HG02678 (cell line): ENCODE measurements at regions not wholly inside any gene's neighbourhood (a gene's known extent, or its start where the extent isn't known, plus 50 kb on each side); places are given as distances from the start of the nearest gene placed in this dataset.
"Not testable (repeated sequence)": the region's sequence is repeated elsewhere in the genome, so short reads cannot be mapped to it uniquely, and the experiment has no call there.

Experiments used
- ATAC-seq: cut with Tn5 transposase; IDR thresholded peaks from one replicate; pipeline ENCODE4 v1.9.1; 2021; ENCODE audit warnings: mild to moderate bottlenecking, moderate library complexity; ENCODE audit not compliant: unreplicated experiment

DNA sequence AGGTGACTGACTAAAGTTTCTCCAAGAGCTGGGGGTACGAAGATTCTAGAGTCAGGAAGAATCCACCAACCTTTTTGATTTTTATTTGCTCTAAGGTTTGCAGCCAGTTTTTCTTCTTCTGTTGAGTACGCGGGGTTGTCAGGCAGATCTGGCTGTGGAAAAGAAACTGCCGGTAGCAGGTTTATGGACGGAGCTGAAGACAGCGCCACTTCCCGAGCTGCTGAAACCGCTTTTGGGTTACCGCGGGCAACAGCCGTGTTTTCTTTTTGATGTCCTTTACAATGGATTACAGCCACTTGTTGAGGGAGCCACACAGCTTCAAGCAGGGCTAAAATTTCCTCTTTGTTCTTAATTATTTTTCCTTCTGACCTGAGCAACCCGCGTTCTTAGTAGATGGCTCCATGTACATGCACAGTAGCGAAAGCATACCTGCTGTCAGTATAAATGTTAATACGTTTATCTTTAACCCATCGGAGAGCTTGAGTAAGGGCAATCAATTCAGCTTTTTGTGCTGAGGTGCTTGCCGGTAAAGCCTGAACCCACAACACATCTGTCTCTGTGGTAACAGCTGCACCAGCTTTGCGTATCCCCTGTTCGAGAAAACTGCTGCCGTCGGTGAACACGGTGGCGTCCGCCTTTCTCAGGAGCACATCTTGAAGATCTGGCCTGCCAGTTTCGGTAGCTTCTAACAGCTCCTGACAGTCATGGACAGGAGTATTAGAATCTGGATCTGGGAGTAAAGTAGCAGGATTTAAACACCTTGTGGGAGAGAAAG, 674.3 kb downstream of the TMEM121 start:
- no peak for ATAC-seq

DNA sequence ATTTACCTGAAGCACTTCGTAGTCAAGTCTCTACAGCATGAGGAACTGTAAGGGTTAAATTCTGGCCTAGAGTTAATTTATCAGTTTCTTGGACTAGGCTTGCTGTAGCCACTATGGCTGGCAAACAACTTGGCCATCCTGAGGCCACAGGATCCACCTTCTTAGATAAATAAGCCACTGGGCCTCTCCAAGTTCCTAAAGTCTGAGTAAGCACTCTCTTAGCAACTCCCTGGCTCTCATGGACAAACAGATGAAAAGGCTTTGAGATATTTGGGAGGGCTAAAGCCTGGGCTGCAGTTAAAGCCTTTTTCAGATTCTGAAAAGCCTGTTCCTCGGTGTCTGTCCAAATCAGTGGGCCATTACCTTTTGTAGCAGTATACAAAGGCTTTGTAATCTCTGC, 675.0 kb downstream of the TMEM121 start:
- no peak for ATAC-seq

DNA sequence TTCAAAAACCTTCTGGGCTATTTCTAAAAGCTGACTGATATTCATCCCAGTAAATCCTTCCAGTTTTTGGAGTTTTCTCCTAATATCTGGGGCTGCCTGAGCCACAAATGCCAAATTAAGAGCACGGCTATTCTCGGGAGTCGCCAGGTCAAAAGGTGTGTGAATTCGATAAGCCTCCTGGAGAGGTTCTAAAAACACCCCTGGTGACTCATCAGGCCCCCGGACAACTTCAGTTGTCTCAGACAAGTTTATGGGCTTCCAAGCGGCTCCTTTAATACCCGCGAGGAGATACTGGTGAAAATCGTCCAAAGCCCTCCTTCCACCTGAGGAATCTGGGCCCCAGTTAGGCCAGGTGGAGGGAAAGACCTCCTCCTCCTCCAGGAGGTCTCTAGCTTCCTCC, 677.1 kb downstream of the TMEM121 start:
- ATAC-seq, result no peak

DNA sequence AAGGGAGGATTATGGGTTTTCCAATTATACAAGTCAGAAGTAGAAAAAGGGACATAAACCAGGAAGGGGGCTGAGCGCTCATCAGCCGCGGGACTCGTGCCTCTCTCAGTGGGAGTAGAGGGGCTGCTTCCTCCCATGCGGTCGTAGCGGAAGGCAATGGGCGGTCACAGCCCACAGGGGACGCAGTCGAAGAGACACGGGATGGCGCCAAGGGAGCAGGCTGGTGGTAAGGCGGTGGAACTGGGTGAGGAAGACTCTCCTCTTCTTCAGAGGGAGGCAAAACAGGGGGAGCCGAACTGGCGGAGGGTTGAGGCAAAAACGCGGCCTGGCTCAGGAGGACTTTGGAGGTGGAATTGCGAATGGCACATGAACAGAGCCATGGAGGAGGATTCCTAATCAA, 677.7 kb downstream of the TMEM121 start:
- no peak for ATAC-seq

DNA sequence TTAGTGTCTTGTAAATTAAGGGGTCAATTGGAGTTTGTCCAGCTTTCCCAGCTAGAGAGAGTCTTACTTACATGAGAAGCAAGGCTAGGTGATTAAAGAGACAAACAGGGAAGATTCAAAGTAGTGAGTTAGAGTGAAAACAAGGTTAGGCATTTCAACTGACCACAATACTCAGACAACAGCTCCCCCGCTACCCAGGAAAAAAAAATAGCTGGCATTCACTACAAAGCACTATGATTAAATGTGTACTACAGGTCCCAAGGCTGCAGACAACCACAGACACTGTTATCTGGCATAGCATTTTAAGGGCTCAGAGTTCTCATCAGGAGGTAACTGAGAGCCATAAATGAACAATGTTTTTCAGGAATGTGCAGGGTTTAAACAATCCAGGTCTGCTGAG, 680.9 kb downstream of the TMEM121 start:
- ATAC-seq, result no peak

DNA sequence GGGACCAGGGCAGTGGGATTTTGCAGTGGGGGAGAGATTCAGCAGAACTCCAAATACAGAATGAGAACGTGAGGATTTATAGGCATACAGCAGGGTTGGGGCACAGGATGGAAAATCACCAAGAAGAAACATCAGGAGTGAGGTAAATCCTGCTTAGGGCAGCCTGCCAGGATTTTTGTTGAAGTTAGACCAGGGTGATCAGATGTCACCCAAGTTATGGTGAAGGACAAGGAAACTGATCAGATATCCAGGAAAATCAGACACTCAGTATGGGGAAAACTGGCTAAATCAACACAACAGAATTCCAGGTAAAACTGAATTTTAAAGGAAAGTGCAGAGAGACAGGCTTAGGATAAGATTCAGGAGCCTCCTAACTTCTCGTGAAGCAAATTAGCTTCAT, 682.4 kb downstream of the TMEM121 start:
- no peak for ATAC-seq

DNA sequence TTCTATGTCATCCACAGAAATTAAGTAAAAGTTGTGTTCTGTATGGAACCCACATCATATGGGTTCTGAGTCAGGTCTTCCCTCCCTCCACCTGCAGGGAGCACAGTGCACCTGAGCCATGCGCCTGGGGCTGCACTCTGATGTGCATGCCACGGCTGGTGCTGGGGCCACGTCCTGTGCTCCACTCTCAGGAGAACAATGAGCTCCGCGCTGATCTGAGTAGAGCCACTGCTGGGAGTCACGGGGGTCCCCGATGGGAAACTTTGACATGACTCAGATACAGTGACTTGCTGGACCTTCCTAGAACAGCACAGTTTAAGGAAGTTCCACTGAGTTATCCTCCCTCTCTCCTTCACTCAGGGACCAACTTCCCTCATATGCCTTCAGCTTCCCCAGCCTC, 683.4 kb downstream of the TMEM121 start:
- no peak for ATAC-seq

DNA sequence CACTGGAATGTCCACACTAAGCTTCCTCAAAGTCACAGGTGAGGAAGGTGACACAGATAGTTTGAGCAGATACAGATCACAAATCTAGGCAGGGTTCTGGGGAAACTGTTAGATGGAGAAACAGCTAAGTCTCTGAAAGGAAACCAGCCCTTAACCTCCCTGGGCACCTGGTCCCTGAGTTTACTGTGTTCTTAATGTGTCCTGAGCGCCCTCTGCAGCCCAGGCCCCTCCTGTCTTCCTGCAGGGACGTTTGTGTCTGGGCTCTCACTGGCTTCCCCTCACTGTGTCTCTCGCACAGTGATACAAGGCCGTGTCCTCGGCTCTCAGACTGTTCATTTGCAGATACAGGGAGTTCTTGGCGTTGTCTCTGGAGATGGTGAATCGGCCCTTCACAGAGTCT, 684.3 kb downstream of the TMEM121 start:
- ATAC-seq, result no peak

DNA sequence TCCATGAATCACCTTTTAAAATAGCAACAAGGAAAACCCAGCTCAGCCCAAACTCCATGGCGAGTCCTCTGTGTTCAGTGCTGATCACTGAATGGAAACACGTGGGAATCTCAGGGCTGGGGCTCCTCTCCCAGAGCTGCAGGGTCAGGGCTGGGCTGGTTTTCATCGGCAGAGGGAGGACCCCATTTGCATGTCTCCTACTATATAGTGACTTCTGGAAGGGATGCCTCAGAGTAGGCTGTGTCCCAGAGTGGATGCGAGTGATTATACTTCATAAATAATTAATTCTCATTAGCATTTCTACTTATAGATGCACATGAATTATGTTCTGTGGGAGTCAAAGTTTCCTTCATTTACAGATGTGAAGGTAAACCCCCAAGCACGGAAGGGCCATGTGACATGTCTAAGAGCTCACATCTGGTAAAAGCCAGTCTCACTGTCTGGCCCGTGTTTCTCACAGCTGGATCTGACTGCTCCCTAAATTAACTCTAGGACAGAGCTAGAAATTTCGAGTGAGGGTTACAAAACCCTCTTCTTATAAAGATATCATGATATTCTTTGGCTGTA, 685.0 kb downstream of the TMEM121 start:
- no peak for ATAC-seq

DNA sequence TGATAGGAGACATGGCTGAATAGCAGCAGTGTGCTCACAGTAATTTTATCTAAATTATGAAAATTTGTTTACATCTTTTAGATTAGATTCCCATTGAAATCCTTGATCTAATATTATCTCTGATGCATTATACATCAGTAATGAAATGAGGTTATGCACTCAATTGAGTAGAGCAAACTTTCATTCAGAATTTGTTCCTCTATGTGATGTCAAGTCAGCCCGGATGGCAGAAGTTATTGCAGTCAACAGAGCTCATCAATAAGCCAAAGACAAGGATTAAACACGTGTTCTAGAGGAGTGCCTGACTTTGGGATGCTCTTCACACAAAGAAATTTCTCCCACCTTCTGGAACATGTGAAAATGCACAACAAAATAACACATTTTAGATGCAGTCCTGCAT, 688.8 kb downstream of the TMEM121 start:
- ATAC-seq, result no peak

DNA sequence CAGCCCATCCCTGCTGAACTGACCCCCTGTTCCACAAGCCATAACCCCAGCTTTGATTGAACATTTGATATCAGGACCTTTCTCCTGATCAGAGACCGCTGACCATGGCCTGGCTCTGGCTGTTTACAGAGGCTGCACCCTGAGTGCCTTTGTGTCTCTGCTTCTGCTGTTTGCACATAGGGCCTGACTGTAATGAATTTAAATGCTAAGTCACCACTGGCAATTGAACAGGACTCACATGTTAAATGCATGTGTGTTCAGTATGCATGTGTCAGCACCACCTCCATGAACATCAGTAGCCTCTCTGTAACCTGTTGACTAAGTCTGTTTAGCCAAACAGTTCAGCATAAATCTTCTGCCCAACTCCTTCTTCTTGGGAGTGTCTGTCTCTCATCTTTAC, 690.3 kb downstream of the TMEM121 start:
- ATAC-seq, result no peak

DNA sequence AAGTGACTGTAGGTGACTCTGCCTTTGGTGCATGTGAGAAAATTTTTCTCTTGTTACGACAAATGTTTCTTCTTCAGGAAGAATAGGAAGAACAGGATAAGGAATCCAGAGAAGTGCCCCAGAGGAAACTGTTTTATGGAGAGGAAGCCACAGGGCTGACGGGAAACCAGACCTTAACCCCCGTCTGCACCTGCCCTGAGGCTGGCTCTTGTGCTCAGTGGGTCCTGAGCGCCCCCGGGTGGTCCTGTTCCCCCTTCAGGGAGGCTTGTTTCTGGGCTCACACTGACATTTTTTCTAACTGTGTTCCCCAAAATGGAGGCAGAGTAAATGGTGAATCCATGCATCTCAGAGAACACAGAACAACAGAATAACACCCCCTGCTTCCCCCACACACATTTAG, 691.8 kb downstream of the TMEM121 start:
- ATAC-seq, result no peak

DNA sequence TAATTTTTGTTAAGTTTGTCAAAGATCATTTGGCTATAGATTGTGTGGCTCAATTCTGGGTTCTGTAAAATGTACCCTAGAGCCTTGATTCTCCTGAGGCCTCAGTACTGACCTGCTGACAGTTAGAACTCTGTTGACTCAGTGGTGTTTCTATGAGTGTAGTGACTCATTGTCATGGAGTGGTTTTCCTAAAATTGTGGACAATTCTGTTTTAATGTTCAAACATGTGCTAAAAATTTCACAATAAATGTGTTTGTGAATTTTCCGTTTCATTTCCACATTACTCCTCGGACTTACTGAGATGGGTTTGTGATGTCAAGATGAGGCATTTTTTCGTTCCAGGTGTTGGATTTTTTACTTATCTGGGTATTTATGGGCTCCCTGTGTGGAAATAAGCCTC, 695.9 kb downstream of the TMEM121 start:
- no peak for ATAC-seq

DNA sequence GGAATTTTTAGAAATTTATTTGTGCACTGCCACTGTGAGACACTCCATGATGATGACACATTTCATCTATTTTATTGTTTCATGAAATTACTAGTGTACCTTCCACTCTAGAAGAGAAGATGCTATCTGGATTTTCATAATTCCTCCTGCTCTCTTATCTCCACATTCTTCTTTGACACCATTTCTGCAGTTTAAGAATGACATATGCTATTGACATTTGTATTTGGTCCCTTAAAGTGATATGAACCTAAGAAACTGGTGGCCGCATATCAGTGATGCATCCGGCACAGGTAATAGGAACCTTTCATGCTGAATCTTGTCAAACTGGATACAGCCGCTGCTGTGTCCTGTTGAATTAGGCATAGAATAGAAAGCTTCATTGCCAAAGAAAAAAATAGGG, 696.3 kb downstream of the TMEM121 start:
- ATAC-seq, result no peak

DNA sequence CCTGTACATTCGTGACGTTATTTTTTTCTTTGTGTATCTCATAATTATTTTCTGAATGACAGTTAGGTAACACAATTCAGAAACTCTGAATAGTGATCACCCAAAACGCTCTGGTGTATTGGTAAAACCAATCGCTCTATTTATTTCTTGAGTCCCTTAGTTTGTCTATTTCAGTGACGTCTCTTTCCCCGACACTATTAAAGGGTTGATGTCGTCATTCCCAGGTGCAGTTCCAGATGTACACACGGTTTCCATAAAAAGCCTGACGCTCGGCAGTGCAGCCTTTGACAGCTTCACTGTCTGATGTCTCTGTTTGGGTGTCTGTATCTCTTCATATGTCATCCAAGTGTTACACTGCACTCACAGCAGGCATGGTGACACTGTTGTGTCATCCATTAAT, 701.4 kb downstream of the TMEM121 start:
- no peak for ATAC-seq

DNA sequence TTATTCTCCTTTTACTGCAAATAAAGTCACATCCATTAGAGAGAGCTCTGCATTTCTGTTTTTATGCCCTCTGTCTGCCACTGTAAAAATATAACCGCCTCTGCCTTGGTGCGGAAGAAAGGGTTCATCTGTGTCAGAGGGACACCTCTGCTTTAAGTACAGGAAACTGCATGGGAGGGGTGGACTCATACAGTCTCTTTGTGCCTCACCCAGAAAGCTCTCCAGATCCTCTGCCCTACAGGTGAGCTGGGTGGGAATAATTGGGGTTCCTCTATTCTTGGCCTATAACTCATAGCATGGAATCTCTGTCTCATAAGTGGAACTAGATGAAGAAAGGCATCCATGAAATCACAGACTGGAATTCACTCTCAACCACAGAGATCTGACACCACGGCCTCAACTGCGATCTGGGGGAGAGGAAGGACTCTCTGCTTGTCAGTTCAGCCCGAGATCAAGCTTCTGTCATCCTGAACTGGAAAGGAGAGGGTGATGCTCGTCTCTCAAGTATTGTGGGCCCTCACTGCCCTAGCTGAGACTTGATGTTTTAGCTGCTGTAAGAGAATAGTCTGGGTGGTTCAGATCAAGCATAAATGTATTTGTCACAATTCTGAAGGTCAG, 702.3 kb downstream of the TMEM121 start:
- ATAC-seq, result no peak

DNA sequence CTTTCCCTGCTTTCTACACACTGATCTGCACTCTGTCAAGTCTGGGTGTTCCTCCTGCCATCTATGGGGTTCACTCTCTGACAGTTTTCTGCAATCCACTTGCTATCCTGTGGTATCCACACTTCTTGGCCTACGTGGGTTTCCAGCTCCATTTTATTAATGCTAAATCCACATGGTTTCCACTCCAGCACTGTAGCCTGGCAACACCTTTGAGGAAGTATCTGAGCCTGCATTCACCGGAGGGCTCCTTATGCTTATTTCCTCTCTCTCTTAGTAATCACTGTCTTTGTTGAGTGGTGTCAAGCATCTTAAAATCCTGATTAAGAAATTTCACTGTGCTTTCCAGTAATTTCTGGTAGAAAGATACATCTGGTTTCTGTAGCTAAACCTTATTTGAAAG, 703.7 kb downstream of the TMEM121 start:
- no peak for ATAC-seq

DNA sequence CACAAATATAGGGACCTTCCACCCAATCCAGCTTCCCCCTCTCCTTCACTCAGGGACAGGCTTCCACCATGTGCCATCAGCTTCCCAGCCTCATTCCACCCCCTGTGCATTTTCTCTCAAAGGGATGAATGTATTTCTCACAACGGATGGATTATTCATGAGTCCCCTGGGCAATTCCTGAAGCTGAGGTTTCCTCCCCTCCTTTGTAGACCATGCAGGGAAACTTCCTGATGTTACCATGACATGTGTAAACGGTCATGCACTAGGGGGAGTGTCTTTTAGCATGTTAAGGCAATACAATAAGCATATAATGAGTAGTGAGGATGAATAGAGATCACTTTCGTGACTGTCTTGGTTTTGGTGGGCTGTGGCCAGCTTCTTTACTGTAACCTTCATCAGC, 706.8 kb downstream of the TMEM121 start:
- ATAC-seq, result not testable (repeated sequence)

DNA sequence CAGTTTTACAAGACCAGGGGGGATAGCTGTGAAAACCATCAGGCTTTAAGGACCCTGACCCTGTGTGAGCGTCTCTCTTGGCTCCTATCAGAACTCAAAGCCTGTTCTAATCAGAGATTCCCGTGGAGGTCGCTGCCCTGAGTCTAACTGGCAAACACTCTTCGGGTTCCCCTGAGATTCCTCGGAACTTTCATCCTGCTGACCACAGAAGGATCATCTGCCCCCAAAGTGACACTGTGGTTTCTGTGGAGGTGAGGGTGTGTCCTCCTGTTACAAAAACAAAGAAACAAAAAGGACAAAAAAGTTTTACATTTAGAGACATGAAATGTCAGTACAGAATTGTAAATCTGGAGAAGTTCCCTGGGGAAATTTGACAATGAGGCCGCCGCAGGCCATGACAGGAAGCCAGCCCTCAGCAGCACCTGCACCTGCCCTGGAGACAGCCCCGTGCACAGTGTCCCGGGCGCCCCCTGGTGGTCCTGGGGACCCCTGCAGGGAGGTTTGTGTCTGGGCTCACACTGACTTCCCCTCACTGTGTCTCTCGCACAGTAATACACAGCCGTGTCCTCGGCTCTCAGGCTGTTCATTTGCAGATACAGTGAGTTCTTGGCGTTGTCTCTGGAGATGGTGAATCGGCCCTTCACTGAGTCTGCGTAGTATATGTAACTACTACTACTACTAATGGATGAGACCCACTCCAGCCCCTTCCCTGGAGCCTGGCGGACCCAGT, 708.3 kb downstream of the TMEM121 start:
- ATAC-seq, result not testable (repeated sequence)

DNA sequence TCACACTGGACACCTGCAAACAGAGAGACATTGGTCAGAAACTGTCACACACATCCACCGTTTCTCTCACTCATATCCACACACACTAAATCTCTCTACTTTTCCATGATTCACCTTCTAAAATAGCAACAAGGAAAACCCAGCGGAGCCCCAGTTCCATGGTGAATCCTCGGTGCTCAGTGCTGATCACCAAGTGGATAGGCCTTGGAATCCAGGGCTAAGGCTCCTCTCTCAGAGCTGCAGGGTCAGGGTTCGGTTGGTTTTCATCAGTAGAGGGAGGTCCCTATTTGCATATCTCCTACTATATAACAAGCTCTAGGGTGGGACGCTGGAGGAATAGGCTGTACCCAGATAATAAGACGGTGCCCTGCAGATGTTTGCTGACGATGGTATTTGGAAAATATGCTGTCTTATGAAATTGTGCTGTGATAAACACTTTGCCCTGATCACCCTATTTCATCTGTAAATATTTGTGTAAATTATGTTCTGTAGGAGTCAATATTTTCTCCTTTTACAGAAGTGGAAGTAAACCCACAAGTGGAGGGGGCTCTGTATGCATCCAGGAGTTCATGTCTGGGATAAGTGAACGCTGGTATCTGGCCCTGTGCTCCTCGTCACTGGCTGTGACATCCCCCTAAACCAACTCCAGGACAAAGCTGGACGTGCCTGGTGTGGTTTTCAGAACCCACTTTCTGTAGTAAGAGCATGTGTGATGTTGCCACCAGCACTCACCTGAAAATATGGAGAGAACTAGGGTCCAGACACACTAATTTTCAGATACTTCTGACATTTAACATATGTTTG, 709.2 kb downstream of the TMEM121 start:
- no peak for ATAC-seq
